DOHH2 (cell line): ENCODE measurements at regions not wholly inside any gene's neighbourhood (a gene's known extent, or its start where the extent isn't known, plus 50 kb on each side); places are given as distances from the start of the nearest gene placed in this dataset.

ENCODE experiments used
- H3F3A ChIP-seq: fragments of 200-600 bp; sonication (generic), shearing (Covaris generic); 2 replicates; pipeline ENCODE4 v1.6.0; 2016; ENCODE audit warnings: antibody characterized with exemption, mild to moderate bottlenecking; ENCODE audit not compliant: control insufficient read depth, insufficient read depth
- H3K27ac ChIP-seq: fragments of 200-600 bp; sonication (generic); 2 replicates; pipeline ENCODE4 v1.5.1; 2014; ENCODE audit warnings: low read depth, mild to moderate bottlenecking, low read length, moderate library complexity
- H3K27me3 ChIP-seq: fragments of 200-600 bp; sonication (generic); 2 replicates; pipeline ENCODE4 v1.6.1; 2014; ENCODE audit warnings: mild to moderate bottlenecking, low read length, mixed read lengths; ENCODE audit not compliant: control insufficient read depth
- H3K36me3 ChIP-seq: fragments of 200-600 bp; sonication (generic); 2 replicates; pipeline ENCODE4 v1.6.1; 2014; ENCODE audit warnings: mild to moderate bottlenecking, low read length, moderate library complexity, mixed read lengths; ENCODE audit not compliant: control insufficient read depth
- H3K4me1 ChIP-seq: fragments of 200-600 bp; sonication (generic); 2 replicates; pipeline ENCODE4 v1.6.1; 2014; ENCODE audit warnings: mild to moderate bottlenecking, low read length, mixed read lengths; ENCODE audit not compliant: control insufficient read depth
- H3K4me2 ChIP-seq: fragments of 200-600 bp; sonication (generic); 2 replicates; pipeline ENCODE4 v1.6.0; 2014; ENCODE audit warnings: mild to moderate bottlenecking, low read length, moderate library complexity
- H3K4me3 ChIP-seq: fragments of 200-600 bp; sonication (generic); 2 replicates; pipeline ENCODE4 v1.5.1; 2014; ENCODE audit warnings: mild to moderate bottlenecking, low read length, mixed read lengths
- H3K79me2 ChIP-seq: fragments of 200-600 bp; sonication (generic); 2 replicates; pipeline ENCODE4 v1.6.1; 2014; ENCODE audit warnings: mild to moderate bottlenecking, low read length, mixed read lengths; ENCODE audit not compliant: control insufficient read depth
- H3K9me2 ChIP-seq: fragments of 200-600 bp; sonication (generic); replicated peaks from 2 replicates; pipeline ENCODE4 v1.6.1; 2014; ENCODE audit warnings: mild to moderate bottlenecking, low read length, mixed read lengths; ENCODE audit not compliant: control insufficient read depth
- H3K9me3 ChIP-seq: fragments of 200-600 bp; sonication (generic); 2 replicates; pipeline ENCODE4 v1.6.1; 2014; ENCODE audit warnings: antibody characterized with exemption, low read length, mixed read lengths; ENCODE audit not compliant: control insufficient read depth, insufficient read depth
- H4K20me1 ChIP-seq: fragments of 200-600 bp; sonication (generic); 2 replicates; pipeline ENCODE4 v1.6.0; 2014; ENCODE audit warnings: low read depth, mild to moderate bottlenecking, antibody characterized with exemption, low read length, moderate library complexity; ENCODE audit not compliant: control insufficient read depth, insufficient read depth
- CTCF ChIP-seq: fragments of 200-600 bp; sonication (generic); IDR thresholded peaks from one replicate; pipeline ENCODE4 v1.5.1; 2014; ENCODE audit warnings: antibody characterized with exemption, mild to moderate bottlenecking, low read depth, low read length; ENCODE audit not compliant: poor library complexity, severe bottlenecking
- EZH2phosphoT487 ChIP-seq: fragments of 200-600 bp; sonication (generic); IDR thresholded peaks from 2 replicates; pipeline ENCODE4 v1.6.1; 2017; ENCODE audit warnings: borderline replicate concordance, mild to moderate bottlenecking, antibody characterized with exemption, low read length, moderate library complexity, mixed read lengths

- Histone ChIP-seq H4K20me1 (no peaks in the 10 kb centered on the region), H3K27me3 (no peaks in the 10 kb centered on the region), H3K79me2 (no peaks in the 10 kb centered on the region), H3K36me3 (no peaks in the 10 kb centered on the region), H3K4me2 (no peak overlapping the region), H3K9me3 (no peaks in the 10 kb centered on the region), H3F3A (no peaks in the 10 kb centered on the region), H3K4me1 (no peaks in the 10 kb centered on the region), H3K27ac (no peak overlapping the region), H3K4me3 (no peak overlapping the region), H3K9me2 (no peaks in the 10 kb centered on the region)
- no peak for TF ChIP-seq EZH2phosphoT487
- TF ChIP-seq CTCF = no peak
Measured at GRCh38 chr5:38772471-38772870, 73.3 kb upstream of the OSMR start.

GRCh38 chr5:38775218-38775840 lies 70.5 kb upstream of the OSMR start:
- no peaks in the 10 kb centered on the region for H3K79me2 ChIP-seq
- no peak for TF ChIP-seq CTCF
- no peak for TF ChIP-seq EZH2phosphoT487
- no peaks in the 10 kb centered on the region for H3F3A ChIP-seq
- H3K27me3 ChIP-seq = no peaks in the 10 kb centered on the region
- no peaks in the 10 kb centered on the region for H3K9me3 ChIP-seq
- no peak overlapping the region for H3K4me3 ChIP-seq
- H3K36me3 ChIP-seq = no peaks in the 10 kb centered on the region
- no peaks in the 10 kb centered on the region for H3K4me1 ChIP-seq
- no peak overlapping the region for H3K4me2 ChIP-seq
- no peaks in the 10 kb centered on the region for H4K20me1 ChIP-seq
- no peaks in the 10 kb centered on the region for H3K9me2 ChIP-seq
- H3K27ac ChIP-seq = no peak overlapping the region

- no peaks in the 10 kb centered on the region for H3K4me1 ChIP-seq
- H3K9me3 ChIP-seq = no peaks in the 10 kb centered on the region
- no peak overlapping the region for H3K4me2 ChIP-seq
- no peaks in the 10 kb centered on the region for H4K20me1 ChIP-seq
- H3K9me2 ChIP-seq = no peaks in the 10 kb centered on the region
- H3K4me3 ChIP-seq = no peak overlapping the region
- no peak for TF ChIP-seq EZH2phosphoT487
- TF ChIP-seq CTCF = no peak
- H3K27ac ChIP-seq = no peak overlapping the region
- H3F3A ChIP-seq = no peaks in the 10 kb centered on the region
- H3K36me3 ChIP-seq = no peaks in the 10 kb centered on the region
- H3K27me3 ChIP-seq = no peaks in the 10 kb centered on the region
- no peaks in the 10 kb centered on the region for H3K79me2 ChIP-seq
Measured at GRCh38 chr5:38776149-38776896, 69.5 kb upstream of the OSMR start.
